HG03439 (cell line): ENCODE measurements at regions not wholly inside any gene's neighbourhood (a gene's known extent, or its start where the extent isn't known, plus 50 kb on each side); places are given as distances from the start of the nearest gene placed in this dataset.
"Not testable (repeated sequence)": the region's sequence is repeated elsewhere in the genome, so short reads cannot be mapped to it uniquely, and the experiment has no call there.

Source experiments
- ATAC-seq: cut with Tn5 transposase; IDR thresholded peaks from one replicate; pipeline ENCODE4 v1.9.1; 2021; ENCODE audit warnings: mild to moderate bottlenecking, moderate library complexity; ENCODE audit not compliant: unreplicated experiment

DNA sequence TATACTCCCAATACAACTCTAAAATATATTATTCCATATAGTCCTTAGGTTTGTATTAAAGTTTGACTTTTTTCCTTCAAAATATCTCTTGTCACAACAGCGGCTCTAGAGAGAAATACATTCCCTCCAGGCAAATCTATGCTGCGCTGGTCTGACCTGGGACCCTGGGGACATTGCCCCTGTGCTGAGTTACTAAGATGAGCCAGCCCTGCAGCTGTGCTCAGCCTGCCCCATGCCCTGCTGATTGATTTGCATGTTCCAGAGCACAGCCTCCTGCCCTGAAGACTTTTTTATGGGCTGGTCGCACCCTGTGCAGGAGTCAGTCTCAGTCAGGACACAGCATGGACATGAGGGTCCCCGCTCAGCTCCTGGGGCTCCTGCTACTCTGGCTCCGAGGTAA, 1170.7 kb downstream of the RPIA start:
- ATAC-seq, result not testable (repeated sequence)

GRCh38 chr2:89863209-89863608, 1171.7 kb downstream of the RPIA start:
- not testable (repeated sequence) for ATAC-seq

DNA sequence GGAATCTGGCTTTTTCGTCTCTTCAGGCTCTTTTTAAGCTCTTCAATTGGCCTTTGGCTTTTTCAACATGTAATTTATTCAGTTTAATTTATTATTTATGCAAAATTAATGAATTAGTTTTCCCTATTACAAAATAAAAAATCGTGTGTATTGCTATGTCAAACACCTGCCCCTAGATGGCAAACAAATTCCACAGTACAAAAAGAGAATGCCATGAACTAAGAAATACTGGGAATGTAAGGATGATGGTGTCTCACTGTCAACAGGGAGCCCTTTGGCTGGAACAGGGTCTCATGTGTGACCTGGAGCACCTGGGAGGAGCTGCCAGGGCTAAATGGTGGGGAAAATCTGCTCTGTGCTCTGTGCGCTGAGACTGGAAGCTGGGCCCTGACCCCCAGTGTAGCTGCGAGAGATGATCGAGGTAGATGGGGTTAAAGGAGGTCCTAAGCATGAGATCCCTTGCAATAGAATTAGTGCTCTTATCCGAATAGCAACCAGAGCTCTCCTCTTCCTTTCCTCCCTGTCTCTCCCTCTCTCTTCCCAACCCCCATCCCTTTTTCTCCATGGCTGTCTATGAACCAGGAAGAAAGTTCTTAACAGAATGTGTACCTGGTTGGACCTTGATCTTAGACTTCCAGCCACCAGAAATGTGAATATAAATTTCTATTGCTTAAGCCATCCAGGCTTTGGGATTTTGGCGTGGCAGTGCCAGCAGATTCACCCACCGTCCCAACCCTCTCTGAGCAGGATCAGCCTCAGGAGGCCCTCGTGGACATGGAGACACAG, 1183.5 kb downstream of the RPIA start:
- not testable (repeated sequence) for ATAC-seq

DNA sequence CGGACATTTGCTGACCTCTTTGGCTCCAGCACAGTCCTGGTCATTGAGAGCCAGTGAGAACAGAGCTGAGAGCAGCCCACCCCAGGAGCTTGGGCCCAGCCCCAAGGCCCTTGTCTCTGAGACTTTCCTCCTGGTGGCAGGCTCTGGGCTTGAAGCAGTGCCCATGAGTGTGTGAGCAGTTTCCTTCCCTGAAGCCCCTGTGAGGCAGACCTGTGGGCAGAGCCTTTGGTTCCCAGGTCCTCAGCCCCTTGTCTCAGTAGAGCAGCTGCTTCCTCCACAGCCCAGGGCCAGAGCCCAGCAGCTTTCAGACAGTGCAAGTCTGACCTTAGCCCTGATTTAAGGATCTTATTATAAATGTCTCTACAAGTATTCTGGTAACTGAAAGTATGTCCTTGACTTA, 1185.0 kb downstream of the RPIA start:
- not testable (repeated sequence) for ATAC-seq

DNA sequence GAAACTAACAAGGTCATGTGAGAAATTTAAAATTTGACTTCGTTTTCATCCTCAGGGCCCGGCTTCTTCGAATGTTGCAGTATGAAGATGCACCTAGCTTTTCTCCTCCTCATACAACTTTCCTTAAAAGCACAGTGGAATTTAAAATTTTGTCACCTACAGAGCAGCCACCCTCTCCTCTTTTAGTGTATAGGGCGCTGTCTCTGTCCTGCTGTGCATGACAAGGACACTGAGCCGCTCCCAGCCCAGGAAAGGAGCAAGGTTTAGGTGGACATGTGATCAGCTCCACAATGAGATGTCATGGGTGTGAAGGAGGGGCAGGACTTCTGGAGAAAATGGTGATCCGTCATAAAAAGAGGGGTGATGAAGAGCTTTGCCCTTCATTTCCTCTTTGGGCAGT, 1185.4 kb downstream of the RPIA start:
- ATAC-seq, result not testable (repeated sequence)

DNA sequence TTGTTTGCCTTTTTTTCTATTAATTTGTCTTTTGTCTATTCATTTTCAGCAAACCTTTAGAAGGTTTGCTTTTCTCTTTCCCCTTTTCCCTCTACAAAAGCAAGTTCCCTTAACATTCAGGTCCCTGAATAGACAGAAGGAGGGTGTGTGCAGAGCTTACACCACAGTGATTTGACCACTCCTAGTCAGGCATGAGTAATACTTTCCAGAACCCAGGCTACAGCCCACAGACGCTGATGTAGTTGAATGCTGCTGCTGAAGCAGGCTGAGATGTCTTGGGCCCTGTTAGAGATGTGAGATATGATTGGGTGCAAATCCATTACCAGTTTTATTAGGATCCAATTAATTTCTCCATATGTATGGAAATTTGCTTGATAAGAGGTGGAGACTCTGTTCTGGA, 1191.4 kb downstream of the RPIA start:
- ATAC-seq, result peak; percentile 61

DNA sequence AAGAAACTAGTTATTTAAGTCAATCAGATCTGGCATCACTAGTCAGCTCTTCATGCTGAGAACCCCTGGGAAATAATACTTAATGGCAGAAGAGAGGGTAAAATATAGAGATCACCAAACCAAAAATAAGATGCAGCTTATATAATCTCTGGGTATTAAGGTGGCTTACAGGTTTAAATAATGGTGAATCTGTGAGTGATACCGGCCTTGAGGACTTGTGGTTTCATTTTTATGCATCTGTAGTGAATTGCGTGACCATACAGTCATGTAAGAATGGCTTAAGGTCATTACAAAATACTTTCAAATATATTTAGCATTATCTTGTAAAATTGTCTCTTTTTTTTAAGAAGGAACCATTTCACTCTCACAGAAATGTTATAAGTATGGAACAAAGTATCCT, 1192.2 kb downstream of the RPIA start:
- not testable (repeated sequence) for ATAC-seq

DNA sequence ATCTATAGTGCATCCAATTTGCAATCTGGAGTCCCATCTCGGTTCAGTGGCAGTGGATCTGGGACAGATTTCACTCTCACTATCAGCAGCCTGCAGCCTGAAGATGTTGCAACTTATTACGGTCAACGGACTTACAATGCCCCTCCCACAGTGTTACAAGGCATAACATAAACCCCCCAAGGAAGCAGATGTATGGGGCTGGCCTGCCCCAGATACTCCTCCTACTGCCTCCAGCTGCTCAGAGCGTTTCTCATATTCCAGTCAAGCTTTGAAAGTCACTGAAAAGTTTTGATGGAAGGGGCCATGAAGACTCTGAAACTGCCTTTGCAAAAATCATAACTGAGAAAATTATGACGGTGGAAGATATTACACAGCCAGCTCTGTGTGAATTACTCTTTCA, 1193.6 kb downstream of the RPIA start:
- ATAC-seq, result not testable (repeated sequence)

DNA sequence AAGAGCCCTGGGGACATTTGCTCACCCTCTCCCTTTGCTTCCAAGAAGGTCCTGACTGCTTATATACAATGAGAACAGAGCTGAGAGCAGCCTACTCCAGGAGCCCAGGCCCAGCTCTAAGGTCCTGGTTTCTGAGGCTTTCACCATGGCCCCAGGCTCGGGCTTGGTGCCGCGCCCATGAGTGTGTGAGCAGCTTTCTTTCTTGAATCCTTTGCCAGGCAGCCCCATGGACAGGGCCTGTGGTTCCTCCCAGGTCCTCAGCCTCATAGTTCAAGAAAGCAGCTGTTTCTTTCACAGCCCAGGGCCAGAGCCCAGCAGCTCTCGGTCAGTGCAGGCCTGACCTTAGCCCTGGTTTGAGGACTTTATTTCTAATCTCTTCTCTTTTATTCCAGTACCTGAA, 1197.2 kb downstream of the RPIA start:
- not testable (repeated sequence) for ATAC-seq

DNA sequence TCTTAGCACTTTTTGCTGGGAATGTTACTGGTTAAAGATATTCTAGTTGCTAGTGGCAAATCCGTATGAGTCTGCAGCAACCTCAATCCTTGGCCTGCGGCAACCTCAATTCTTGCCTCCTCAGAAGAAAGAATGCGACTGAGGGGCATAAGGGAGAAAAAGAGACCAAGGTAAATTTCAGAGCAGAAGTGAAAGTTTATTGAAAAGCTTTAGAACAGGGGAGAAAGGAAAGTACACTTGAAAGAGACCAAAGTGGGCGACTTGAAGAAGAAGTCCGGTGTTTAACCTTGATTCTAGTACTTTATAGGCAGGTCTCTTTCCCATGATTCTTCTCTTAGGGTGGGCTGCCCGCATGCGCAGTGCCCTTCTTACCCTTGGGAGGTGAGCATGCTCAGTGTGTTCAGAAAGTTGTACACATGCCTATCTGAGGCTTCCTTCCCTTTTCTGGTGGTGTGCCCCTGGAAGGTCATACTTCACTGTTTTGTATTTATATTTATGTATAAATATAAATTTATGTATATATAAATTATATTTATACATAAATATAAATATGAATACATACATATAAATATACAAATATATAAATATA, 1198.8 kb downstream of the RPIA start:
- ATAC-seq, result not testable (repeated sequence)

GRCh38 chr2:89894988-89895387, 1203.5 kb downstream of the RPIA start:
- ATAC-seq, result not testable (repeated sequence)

DNA sequence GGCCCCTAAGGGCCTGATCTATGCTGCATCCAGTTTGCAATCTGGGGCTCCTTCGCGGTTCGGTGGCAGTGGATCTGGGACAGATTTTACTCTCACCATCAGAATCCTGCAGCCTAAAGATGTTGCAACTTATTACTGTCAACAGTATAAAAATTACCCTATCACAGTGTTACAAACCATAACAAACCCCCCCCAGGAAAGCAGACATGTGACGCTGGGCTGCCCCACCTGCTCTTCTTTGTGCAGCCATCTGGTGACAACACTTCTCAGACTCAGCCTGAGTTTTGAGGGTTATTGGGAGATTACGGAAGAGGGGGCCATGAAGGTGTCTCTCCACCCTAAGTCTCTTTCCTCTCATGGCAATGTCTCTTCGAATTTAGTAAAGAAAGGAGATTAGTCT, 1204.2 kb downstream of the RPIA start:
- not testable (repeated sequence) for ATAC-seq

- ATAC-seq, result not testable (repeated sequence)
Observed at GRCh38 chr2:89927018-89927417, 1235.5 kb downstream of the RPIA start.

- ATAC-seq, result not testable (repeated sequence)
Observed at GRCh38 chr2:89935436-89935835, 1244.0 kb downstream of the RPIA start.

DNA sequence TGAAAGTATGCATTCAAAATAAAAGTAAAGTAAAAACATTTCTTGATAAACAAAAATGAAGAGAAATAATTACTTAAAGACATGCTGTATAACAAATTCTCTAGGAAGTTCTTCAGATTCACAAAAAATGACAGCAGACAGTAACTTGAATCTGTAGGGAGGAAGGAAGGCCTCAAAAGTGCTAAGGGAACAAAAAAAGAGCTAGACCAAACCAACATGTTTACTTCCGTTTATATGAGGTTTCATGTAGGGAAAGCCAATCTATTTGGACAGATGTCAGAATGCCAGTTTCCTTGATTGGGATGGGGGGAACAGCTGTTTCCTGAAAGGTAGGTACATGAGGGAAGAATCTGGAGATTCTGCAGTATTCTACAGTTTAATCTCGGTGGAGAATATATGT, 1244.5 kb downstream of the RPIA start:
- ATAC-seq, result not testable (repeated sequence)

GRCh38 chr2:89936559-89936958, 1245.1 kb downstream of the RPIA start:
- not testable (repeated sequence) for ATAC-seq

- ATAC-seq, result peak; percentile 97
Observed at GRCh38 chr2:89938756-89939155, 1247.3 kb downstream of the RPIA start.

- not testable (repeated sequence) for ATAC-seq
Observed at GRCh38 chr2:89944267-89944666, 1252.8 kb downstream of the RPIA start.

DNA sequence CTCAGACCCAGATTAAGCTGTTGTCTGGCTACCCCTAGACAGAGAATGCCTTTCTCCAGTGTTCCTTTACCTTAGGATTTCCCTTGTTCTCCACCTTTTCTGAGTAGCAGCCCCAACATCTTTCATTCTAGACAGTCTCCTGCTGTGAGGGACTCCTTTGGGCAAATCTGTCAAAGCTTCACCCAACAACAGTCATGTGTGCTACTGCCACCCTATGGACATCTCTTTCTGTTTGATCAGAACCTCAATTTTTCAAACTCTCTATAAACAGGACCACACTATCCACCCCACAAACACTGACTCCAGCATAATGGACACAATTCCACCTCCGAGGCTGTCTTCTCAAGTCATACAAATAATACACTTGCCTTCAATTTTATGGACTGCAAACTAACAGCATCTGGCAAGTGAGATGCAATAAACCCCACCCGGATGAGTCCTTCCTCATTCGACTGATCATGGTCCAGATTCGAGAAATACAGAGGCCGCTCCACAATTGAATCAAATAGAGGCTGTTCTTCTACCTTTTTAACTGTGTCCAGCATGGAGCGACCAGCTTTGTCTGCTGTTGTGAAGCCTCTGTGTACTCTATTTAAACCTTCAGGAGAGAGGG, 1253.6 kb downstream of the RPIA start:
- ATAC-seq, result not testable (repeated sequence)

DNA sequence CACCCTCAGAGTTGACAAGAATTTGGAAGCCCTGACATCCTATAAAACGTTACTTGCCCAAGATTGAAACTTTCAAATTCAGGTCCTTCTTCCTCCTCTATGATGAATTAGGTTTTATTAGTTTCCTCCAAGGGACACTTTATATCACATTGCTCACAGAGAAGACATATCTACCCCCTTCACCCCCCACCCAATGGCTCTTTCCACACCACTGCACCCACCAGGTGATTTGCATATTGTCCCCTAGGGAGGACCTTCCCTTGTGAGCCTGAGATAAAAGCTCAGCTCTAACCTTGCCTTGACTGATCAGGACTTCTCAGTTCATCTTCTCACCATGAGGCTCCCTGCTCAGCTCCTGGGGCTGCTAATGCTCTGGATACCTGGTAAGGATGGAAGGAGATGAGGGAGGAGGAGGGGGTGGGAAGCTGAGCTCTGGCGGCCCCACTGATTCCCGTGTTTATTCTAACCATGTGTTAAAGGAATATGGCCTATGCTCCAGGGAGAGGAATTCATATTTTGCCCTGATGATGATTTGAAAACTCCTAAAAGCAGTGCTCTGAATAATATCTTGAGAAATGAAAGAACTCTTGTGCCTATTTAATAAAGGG, 1255.8 kb downstream of the RPIA start:
- ATAC-seq, result not testable (repeated sequence)

DNA sequence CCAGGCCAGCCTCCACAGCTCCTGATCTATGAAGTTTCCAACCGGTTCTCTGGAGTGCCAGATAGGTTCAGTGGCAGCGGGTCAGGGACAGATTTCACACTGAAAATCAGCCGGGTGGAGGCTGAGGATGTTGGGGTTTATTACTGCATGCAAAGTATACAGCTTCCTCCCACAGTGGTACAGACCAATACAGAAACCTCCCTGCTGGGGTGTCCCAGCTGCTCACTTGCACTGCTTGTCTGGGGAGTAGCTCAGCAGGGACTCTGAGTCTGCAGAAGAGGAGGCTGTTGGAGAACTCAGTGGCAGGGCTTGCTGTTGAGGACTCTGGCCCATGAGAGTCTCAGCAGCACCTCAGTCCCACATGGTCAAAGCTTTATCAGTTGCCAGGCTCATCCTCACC, 1256.6 kb downstream of the RPIA start:
- not testable (repeated sequence) for ATAC-seq
